ENCODE measurements at regions not wholly inside any gene's neighbourhood (a gene's known extent, or its start where the extent isn't known, plus 50 kb on each side); places are given as distances from the start of the nearest gene placed in this dataset.

- dilution Hi-C loops (cut with MboI; ENCODE audit: extremely low pct_ligation_motif_present, low sequenced_read_pairs), result no loop called here
- TF ChIP-seq FOS (IDR thresholded peaks at IDR 0.05; ENCODE audit: borderline replicate concordance, insufficient read depth, low read length), result no peak
- TF ChIP-seq EZH2 (IDR thresholded peaks at IDR 0.05; ENCODE audit: borderline replicate concordance, low read depth, low read length, severe bottlenecking), result no peak
- TF ChIP-seq JUN (IDR thresholded peaks at IDR 0.05; ENCODE audit: borderline replicate concordance, insufficient read depth, insufficient read length, low read depth), result no peak
- TF ChIP-seq POLR2A (IDR thresholded peaks at IDR 0.05; ENCODE audit: low read depth, low read length), result no peak
- TF ChIP-seq MYC (IDR thresholded peaks at IDR 0.05; ENCODE audit: low read depth, low read length), result no peak
- TF ChIP-seq GATA2 (IDR thresholded peaks at IDR 0.05; ENCODE audit: insufficient read depth, insufficient read length, low read depth, low read length), result no peak
- TF ChIP-seq CTCF (IDR thresholded peaks at IDR 0.05; ENCODE audit: extremely low read depth in 1 of 2, insufficient read depth in 1 of 2, low read depth in 1 of 2, low read length in 2 of 2), result no peak
- no peak for TF ChIP-seq POLR2AphosphoS5 (IDR thresholded peaks at IDR 0.05; ENCODE audit: insufficient read depth, low read depth, low read length)
- no peak for TF ChIP-seq MAX (IDR thresholded peaks at IDR 0.05; ENCODE audit: insufficient read depth, insufficient read length)
- Histone ChIP-seq H3K9me1 (replicated peaks; ENCODE audit: control insufficient read depth, extremely low read depth, insufficient read depth, low read length) (no peaks in the 10 kb centered on the region), H3K4me1 (ENCODE audit: control insufficient read depth, extremely low read depth, insufficient read depth, low read length) (no peaks in the 10 kb centered on the region), H3K27ac (ENCODE audit: insufficient read depth, low read depth, low read length) (no peak overlapping the region), H3K27me3 (ENCODE audit: control insufficient read depth in 2 of 2, insufficient read depth in 2 of 2, low read length in 2 of 2) (no peaks in the 10 kb centered on the region), H3K9ac (replicated peaks; ENCODE audit: extremely low read depth, insufficient read depth, low read length) (no peak overlapping the region), H3K4me3 (replicated peaks in 1 of 3; ENCODE audit: insufficient read depth in 1 of 3, low read depth in 1 of 3, low read length in 3 of 3) (no peak overlapping the region), H3K79me2 (ENCODE audit: control insufficient read depth, insufficient read depth, low read length) (no peaks in the 10 kb centered on the region), H4K20me1 (replicated peaks; ENCODE audit: control insufficient read depth, extremely low read depth, insufficient read depth, low read length) (no peaks in the 10 kb centered on the region), H3K36me3 (ENCODE audit: control insufficient read depth in 2 of 2, extremely low read depth in 1 of 2, insufficient read depth in 2 of 2, low read length in 2 of 2) (no peaks in the 10 kb centered on the region), H2AFZ (ENCODE audit: low read depth, low read length) (no peak overlapping the region), H3K9me3 (replicated peaks; ENCODE audit: control insufficient read depth, insufficient read depth, low read length) (no peaks in the 10 kb centered on the region), H3K4me2 (ENCODE audit: insufficient read depth, low read length) (no peak overlapping the region)
- intact Hi-C loops (cut with micrococcal nuclease), result no loop called here
- FAIRE-seq, result no peak
- ChIA-PET CTCF (no interaction called here), POLR2A (no interaction called here)
- BruUV-seq (replicated peaks), result no TSS peak
- no peak for DNase-seq (ENCODE audit: low read depth, low spot score)
Observed at GRCh38 chr4:36917413-36917812, 327.1 kb upstream of the NWD2 start.
